ENCODE measurements at regions not wholly inside any gene's neighbourhood (a gene's known extent, or its start where the extent isn't known, plus 50 kb on each side); places are given as distances from the start of the nearest gene placed in this dataset.
"Not testable (repeated sequence)": the region's sequence is repeated elsewhere in the genome, so short reads cannot be mapped to it uniquely, and the experiment has no call there.

DNA sequence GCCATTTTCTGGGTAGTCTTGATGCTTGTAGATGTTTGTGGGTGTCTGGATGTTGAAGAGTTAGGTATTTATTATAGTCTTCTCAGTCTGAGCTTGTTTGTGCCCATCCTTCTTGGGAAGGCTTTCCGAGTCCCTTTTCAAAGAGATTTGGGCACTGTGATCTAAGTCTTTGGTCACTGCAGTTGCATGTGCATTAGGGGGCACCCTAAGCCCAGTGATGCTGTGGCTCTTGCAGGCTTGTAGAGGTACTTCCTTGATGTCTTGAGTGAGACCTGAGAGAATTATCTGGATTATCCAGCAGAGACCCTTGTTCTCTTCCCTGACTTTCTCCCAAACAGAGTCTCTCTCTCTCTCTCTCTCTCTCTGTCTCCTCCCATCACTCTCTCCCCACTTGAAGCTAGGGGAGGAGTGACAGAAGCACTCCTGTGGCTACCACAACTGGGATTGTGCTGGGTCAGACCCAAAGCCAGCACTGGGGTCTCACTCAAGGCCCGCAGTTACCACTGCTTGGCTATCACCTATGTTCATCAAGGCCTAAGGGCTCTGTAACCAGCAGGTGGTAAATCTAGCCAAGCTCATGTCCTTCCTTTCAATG lies 68.5 kb downstream of the TMCO5A start:
- H3K27me3 Mint-ChIP-seq = peaks cover 19% of the 10 kb centered on the region
- no peak overlapping the region for H3K27ac Mint-ChIP-seq
- H3K4me3 Mint-ChIP-seq = no peak overlapping the region
- H3K9me3 Mint-ChIP-seq = peaks cover 3% of the 10 kb centered on the region
- H3K36me3 Mint-ChIP-seq (ENCODE audit: low read depth) = no peaks in the 10 kb centered on the region
- H3K4me1 Mint-ChIP-seq (ENCODE audit: low read depth) = no peaks in the 10 kb centered on the region

DNA sequence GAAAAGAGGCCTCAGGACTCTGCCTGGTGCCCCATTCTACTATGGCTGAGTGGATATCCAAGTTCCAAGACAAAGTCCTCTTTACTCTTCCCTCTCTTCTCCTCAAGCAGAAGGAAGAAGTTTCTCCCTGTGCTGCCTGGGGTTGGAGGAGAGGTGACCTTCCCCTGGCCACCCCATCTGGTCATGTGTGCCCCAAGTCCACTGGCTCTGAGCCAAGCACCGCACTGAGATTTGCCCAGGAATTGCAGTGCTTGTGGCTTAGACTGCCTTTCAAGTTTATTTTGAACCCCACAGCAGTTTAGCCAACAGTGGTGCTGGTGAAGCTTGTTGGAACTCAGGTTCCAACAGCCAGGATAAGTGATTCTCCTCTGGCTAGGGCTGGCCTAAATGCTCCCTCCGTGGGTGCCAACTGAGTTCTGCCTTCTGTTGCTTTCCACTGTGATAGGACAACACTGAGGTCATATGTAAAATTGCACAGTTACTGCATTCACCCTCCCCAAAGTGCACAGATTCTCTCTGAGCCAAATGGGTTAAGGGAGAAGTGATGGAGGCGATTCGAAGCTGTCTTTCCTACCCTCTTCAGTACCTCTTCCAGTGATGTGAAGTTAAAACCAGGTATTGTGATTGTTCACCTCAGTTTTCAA lies 69.9 kb downstream of the TMCO5A start:
- Mint-ChIP-seq H3K27ac (no peak overlapping the region), H3K27me3 (peaks cover 21% of the 10 kb centered on the region), H3K4me1 (ENCODE audit: low read depth) (no peaks in the 10 kb centered on the region), H3K9me3 (peaks cover under 1% of the 10 kb centered on the region), H3K4me3 (no peak overlapping the region), H3K36me3 (ENCODE audit: low read depth) (no peaks in the 10 kb centered on the region)

DNA sequence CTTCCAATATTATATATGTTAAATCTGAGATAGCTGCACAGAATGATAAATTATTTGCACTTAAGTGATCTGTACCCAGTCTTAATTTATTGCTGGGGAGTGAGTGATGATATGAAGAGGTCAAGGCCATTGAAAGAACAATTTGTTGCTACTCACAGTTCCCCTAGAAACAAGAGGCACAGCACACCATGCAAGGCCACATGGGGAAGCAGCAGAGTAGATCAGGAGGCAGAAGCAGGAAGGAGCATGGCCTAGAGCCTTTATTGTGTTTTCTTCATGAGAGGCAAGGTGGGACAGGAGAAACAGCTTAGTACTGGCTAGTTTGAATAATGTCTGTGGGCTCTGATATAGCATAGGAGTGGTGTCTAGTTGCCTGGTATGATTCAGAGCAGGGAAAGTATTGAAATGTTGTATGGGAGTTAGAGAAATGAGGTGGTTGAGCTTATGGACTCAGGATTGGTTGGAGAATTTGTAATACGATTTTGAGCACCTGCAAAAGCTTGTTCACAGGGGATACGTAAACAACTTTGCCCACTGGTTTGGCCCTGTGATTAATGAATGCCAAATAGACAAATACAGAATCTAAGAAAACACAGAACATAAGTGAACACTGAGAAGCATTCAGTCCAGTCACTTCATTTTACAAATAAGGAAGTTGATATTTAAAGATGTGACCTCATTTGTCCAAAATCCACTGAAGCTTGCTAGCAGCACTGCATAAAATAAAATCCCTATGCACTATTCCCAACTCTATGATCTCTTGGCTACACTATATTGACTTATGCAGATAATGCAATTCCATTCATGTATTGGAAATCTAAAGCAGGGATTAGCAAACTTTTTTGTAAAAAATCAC lies 71.7 kb downstream of the TMCO5A start:
- Mint-ChIP-seq H3K27ac (no peak overlapping the region), H3K4me3 (no peak overlapping the region), H3K36me3 (ENCODE audit: low read depth) (no peaks in the 10 kb centered on the region), H3K4me1 (ENCODE audit: low read depth) (no peaks in the 10 kb centered on the region), H3K27me3 (peaks cover 19% of the 10 kb centered on the region), H3K9me3 (no peaks in the 10 kb centered on the region)

DNA sequence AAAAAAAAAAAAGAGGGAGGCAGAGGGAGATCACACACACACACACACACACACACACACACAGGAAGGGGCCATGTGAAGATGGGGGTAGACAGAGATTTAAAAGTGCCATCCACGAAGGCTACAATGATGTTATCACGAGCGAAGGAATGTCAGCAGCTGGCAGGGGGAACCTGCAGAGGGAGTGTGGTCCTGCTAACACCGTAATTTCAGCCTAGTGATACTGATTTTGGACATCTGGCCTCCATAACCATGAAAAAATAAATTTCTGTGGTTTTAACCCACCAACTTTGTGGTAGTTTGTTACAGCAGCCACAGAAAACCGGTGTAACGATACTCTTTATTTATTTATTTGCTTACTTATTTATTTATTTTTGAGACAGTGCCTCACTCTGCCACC lies 76.0 kb downstream of the TMCO5A start:
- no peaks in the 10 kb centered on the region for H3K36me3 Mint-ChIP-seq (ENCODE audit: low read depth)
- H3K4me1 Mint-ChIP-seq (ENCODE audit: low read depth) = no peaks in the 10 kb centered on the region
- no peak overlapping the region for H3K27ac Mint-ChIP-seq
- no peak overlapping the region for H3K4me3 Mint-ChIP-seq
- peaks cover 22% of the 10 kb centered on the region for H3K27me3 Mint-ChIP-seq
- no peaks in the 10 kb centered on the region for H3K9me3 Mint-ChIP-seq

DNA sequence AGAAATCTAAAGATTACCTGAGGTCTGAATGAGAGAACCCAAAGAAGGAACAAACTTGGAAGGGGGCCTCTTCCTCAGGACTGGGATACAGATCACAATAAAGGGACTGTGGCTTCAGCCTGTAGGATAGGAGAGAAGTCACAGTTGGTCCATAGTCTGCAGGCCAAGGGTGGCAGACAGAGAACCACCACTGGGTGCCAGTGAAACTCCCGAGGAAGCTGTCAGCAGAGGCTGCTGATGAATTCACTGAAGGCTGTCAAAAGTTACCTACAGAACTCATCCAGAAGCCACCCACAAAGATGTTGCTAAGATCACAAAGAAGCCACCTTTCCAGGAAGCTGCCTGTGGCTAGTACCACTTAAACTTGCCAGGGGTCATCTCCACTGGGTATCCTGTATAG lies 78.5 kb downstream of the TMCO5A start:
- H3K9me3 Mint-ChIP-seq = peaks cover 3% of the 10 kb centered on the region
- peaks cover 28% of the 10 kb centered on the region for H3K27me3 Mint-ChIP-seq
- no peak overlapping the region for H3K4me3 Mint-ChIP-seq
- H3K27ac Mint-ChIP-seq = no peak overlapping the region
- H3K4me1 Mint-ChIP-seq (ENCODE audit: low read depth) = no peaks in the 10 kb centered on the region
- H3K36me3 Mint-ChIP-seq (ENCODE audit: low read depth) = no peaks in the 10 kb centered on the region

DNA sequence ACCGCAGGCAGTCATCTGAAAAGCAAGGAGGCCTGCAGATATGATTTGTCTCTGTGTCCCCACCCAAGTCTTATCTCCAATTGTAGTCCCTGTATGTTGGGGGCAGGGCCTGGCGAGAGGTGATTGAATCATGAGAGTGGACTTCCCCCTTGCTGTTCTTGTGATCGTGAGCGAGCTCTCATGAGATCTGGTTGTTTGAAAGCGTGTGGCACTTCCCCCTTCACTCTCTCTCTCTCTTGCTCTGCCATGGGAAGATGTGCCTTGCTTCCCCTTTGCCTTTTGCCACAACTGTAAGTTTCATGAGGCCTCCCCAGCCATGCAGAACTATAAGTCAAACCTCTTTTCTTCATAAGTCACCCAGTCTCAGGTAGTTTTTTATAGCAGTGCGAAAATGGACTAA lies 83.3 kb downstream of the TMCO5A start:
- Mint-ChIP-seq H3K27ac (no peak overlapping the region), H3K4me3 (no peak overlapping the region), H3K36me3 (ENCODE audit: low read depth) (no peaks in the 10 kb centered on the region), H3K4me1 (ENCODE audit: low read depth) (no peaks in the 10 kb centered on the region), H3K27me3 (peaks cover 20% of the 10 kb centered on the region), H3K9me3 (peaks cover 5% of the 10 kb centered on the region)

DNA sequence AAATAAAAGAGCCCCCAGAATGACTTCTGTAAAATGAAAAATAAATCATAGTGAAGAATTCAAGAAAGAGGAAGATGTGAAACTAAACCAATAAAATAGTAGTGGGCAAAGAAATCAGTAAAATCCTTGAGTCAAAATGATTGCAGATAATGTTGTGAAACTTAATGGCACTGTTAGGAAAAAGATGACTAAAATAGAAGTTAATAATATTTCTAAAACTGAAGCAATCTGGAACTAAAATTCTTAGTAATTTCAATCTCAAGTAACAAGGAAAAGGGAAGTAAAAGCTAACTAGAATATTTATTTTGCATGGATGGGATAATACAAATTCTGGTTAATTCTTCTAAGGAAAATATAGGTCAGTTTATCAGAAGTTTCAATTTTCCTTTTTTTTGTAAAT lies 84.6 kb downstream of the TMCO5A start:
- Mint-ChIP-seq H3K27ac (no peak overlapping the region), H3K27me3 (peaks cover 17% of the 10 kb centered on the region), H3K9me3 (peaks cover 5% of the 10 kb centered on the region), H3K36me3 (ENCODE audit: low read depth) (no peaks in the 10 kb centered on the region), H3K4me1 (ENCODE audit: low read depth) (no peaks in the 10 kb centered on the region), H3K4me3 (no peak overlapping the region)

DNA sequence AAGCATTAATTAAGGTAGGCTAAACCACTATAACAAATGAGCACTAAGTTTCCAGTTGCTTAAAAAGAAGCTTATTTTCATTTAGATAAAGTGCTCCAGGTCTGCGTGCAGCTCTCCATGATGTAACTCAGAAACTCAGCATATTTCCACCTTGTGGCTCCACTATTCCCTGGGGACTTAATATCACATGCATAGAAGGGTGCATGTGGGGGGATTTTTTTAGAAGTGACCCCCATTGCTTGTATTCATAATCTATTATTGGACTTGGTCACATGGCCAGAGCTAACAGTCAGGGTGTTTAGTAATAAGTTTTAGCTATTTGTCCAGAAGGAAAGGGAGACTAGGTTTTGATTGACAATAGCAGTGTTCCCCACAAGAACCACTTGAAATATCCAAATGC lies 86.8 kb downstream of the TMCO5A start:
- H3K4me1 Mint-ChIP-seq (ENCODE audit: low read depth) = no peaks in the 10 kb centered on the region
- H3K36me3 Mint-ChIP-seq (ENCODE audit: low read depth) = no peaks in the 10 kb centered on the region
- H3K9me3 Mint-ChIP-seq = peaks cover 10% of the 10 kb centered on the region
- H3K4me3 Mint-ChIP-seq = no peak overlapping the region
- H3K27ac Mint-ChIP-seq = no peak overlapping the region
- peaks cover 13% of the 10 kb centered on the region for H3K27me3 Mint-ChIP-seq

DNA sequence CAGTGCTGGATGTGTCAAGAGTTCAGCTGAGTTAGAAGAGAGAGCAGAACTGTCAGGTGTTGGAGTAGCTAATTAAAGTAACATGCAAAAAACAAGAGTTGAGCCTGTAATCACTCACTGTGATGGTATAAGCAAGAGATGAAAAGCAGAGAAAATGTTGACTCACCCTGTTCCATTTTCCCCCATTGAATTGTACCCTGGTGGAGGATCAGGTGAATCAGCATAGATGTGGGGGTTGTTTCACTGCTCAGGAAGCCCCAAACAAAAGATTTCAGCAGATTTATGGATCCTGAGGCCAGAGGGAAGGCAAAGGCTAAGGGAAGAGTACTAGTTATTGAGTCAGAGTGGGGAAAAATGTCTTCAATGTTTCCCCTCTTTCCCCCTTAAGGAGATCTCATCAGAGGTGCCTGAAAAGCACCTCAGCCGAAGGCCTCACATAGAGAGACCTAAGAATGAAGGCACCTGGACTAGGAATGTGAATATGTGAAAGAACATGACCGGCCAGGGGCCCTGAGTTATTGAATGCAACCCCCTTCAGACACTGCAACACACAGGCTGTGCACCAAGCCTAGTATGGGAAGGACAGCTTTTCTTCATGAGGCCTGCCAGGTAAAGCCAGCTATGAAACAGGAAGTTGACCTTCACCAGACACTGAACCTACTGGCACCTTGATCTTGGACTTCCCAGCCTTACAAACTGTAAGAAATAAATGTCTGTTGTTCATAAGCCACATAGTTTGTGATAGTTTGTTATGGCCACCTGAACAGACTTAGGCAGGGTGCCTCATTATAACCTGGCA lies 90.1 kb downstream of the TMCO5A start:
- no peaks in the 10 kb centered on the region for H3K4me1 Mint-ChIP-seq (ENCODE audit: low read depth)
- peaks cover 13% of the 10 kb centered on the region for H3K27me3 Mint-ChIP-seq
- no peaks in the 10 kb centered on the region for H3K36me3 Mint-ChIP-seq (ENCODE audit: low read depth)
- H3K4me3 Mint-ChIP-seq = no peak overlapping the region
- H3K27ac Mint-ChIP-seq = no peak overlapping the region
- H3K9me3 Mint-ChIP-seq = peaks cover 5% of the 10 kb centered on the region

DNA sequence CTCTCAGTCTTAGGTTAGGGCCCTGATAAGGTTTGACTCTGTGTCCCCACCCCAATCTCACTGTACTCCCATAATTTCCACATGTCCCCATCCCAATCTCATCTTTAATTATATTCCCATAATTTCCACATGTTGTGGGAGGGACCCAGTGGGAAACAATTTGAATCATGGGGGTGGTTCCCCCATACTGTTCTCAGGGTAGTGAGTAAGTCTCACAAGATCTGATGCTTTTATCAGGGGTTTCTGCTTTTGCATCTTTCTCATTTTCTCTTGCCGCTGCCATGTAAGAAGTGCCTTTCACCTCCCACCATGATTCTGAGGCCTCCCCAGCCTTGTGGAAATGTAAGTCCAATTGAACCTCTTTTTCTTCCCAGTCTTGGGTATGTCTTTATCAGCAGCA lies 91.2 kb downstream of the TMCO5A start:
- H3K4me1 Mint-ChIP-seq (ENCODE audit: low read depth); H3K36me3 Mint-ChIP-seq (ENCODE audit: low read depth); H3K9me3 Mint-ChIP-seq; H3K27ac Mint-ChIP-seq; H3K4me3 Mint-ChIP-seq: not testable (repeated sequence)
- peaks cover 13% of the 10 kb centered on the region for H3K27me3 Mint-ChIP-seq

DNA sequence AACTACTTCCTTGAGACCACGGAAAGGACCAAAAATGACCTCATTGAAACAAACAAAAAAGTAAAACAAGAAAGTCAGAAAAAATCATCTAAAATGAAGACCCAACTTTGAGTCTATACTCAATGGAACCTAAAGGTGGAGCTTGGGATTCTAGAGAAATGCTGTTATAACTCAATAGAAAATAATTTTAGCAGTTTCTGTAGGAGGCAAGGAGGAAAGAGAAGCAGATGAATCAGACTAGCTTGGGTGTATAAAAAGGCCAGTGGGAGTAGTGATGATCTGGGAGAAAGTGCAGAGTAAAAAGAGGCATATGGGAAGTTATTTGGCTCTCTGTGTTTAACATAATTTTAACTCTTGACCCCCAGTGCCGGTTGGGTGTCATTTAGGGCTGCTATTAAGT lies 94.4 kb downstream of the TMCO5A start:
- Mint-ChIP-seq H3K4me1 (ENCODE audit: low read depth) (no peaks in the 10 kb centered on the region), H3K27me3 (peaks cover 13% of the 10 kb centered on the region), H3K4me3 (no peak overlapping the region), H3K36me3 (ENCODE audit: low read depth) (no peaks in the 10 kb centered on the region), H3K9me3 (peaks cover 5% of the 10 kb centered on the region), H3K27ac (no peak overlapping the region)

DNA sequence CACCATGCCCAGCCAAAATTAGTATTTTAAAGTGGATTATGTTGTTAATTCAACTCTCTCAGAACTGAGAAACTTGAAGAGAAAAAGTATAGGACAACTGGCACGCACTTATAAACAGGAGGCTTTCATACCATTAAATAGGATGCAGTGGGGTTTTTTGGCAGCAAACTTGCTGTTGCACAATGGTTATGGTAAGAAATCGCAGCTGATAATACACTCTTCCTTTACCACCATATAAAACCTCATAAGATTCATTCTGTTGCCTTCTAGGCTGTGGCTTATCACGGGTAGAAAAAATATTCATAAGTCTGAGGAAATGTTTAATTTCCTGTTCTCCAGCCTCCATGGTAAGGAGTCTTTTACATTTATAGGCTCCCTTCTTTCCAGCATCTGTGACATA lies 95.3 kb downstream of the TMCO5A start:
- H3K27me3 Mint-ChIP-seq = peaks cover 16% of the 10 kb centered on the region
- no peaks in the 10 kb centered on the region for H3K36me3 Mint-ChIP-seq (ENCODE audit: low read depth)
- peaks cover 5% of the 10 kb centered on the region for H3K9me3 Mint-ChIP-seq
- H3K4me3 Mint-ChIP-seq = no peak overlapping the region
- no peak overlapping the region for H3K27ac Mint-ChIP-seq
- H3K4me1 Mint-ChIP-seq (ENCODE audit: low read depth) = no peaks in the 10 kb centered on the region

DNA sequence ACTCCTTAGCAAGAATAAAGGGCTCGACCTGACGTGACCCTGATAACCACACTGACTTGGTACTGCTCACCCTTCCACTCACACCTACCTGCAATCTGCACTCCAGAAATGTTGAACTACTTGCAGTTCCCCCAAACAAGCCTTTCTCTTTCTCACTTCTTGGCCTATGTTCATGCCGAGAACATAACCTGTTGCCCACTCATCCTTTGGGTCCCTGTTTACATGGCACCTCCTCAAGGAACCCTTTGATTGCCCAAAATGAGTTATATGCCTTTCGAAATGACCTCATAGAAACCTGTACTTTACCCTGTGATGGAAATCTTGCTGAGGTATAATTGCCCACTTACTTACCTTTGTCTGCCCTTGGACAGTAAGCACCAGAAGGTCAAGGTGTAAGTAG lies 96.2 kb downstream of the TMCO5A start:
- Mint-ChIP-seq H3K9me3 (peaks cover 5% of the 10 kb centered on the region), H3K36me3 (ENCODE audit: low read depth) (no peaks in the 10 kb centered on the region), H3K27me3 (peaks cover 18% of the 10 kb centered on the region), H3K4me3 (no peak overlapping the region), H3K4me1 (ENCODE audit: low read depth) (no peaks in the 10 kb centered on the region), H3K27ac (no peak overlapping the region)

DNA sequence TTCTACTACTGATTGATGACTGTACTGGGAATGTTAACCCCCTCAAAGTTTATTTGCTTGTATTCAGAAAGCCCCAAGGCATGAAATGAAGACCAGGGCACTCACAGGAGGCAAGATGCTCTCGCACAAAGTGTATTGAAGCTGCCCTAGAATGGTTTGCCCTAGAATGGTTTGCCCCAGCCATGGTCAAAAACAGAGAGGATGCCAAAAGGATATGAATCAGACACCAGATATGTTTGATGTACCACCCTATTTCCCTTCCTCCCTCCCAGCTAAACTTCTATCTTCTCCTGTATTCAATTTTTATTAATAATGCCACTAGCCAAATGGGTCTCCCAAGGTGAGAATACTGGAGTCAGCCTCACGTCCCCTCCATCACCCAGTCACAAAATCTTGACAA lies 101.3 kb downstream of the TMCO5A start:
- H3K9me3 Mint-ChIP-seq = no peaks in the 10 kb centered on the region
- H3K27ac Mint-ChIP-seq = no peak overlapping the region
- H3K4me1 Mint-ChIP-seq (ENCODE audit: low read depth) = no peaks in the 10 kb centered on the region
- no peak overlapping the region for H3K4me3 Mint-ChIP-seq
- H3K36me3 Mint-ChIP-seq (ENCODE audit: low read depth) = no peaks in the 10 kb centered on the region
- H3K27me3 Mint-ChIP-seq = peaks cover 30% of the 10 kb centered on the region

DNA sequence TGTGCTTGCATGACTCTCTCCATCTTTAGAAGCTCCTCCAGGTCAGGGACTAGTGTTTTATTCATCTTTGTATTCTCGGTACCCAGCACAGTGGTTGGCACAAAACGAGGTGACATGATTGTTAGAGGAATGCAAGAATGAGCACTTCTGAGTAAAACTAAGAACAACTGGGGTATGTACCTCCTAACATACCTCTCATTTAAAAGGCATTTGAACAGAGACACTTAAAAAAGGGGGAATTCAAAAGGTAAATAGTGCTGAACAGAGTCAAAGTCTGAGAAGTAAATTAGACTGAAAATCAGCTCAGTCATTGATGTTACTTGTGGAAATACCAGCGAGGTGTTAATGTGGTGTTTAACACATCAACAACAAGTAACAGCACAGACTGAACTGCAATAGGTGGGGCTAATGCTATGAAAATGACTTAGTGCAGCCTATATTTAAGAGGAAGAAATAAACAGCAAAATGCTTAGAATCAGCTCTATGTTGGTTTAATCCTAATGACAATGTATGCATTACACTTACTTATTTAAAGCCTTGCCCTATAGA lies 102.4 kb downstream of the TMCO5A start:
- H3K9me3 Mint-ChIP-seq = no peaks in the 10 kb centered on the region
- H3K27ac Mint-ChIP-seq = no peak overlapping the region
- H3K36me3 Mint-ChIP-seq (ENCODE audit: low read depth) = no peaks in the 10 kb centered on the region
- no peaks in the 10 kb centered on the region for H3K4me1 Mint-ChIP-seq (ENCODE audit: low read depth)
- no peak overlapping the region for H3K4me3 Mint-ChIP-seq
- H3K27me3 Mint-ChIP-seq = peaks cover 30% of the 10 kb centered on the region
